HG03521 (cell line): ENCODE measurements at regions not wholly inside any gene's neighbourhood (a gene's known extent, or its start where the extent isn't known, plus 50 kb on each side); places are given as distances from the start of the nearest gene placed in this dataset.

Source experiments
- ATAC-seq: cut with Tn5 transposase; IDR thresholded peaks from one replicate; pipeline ENCODE4 v1.9.1; 2021; ENCODE audit warnings: mild to moderate bottlenecking, moderate library complexity; ENCODE audit not compliant: unreplicated experiment

DNA sequence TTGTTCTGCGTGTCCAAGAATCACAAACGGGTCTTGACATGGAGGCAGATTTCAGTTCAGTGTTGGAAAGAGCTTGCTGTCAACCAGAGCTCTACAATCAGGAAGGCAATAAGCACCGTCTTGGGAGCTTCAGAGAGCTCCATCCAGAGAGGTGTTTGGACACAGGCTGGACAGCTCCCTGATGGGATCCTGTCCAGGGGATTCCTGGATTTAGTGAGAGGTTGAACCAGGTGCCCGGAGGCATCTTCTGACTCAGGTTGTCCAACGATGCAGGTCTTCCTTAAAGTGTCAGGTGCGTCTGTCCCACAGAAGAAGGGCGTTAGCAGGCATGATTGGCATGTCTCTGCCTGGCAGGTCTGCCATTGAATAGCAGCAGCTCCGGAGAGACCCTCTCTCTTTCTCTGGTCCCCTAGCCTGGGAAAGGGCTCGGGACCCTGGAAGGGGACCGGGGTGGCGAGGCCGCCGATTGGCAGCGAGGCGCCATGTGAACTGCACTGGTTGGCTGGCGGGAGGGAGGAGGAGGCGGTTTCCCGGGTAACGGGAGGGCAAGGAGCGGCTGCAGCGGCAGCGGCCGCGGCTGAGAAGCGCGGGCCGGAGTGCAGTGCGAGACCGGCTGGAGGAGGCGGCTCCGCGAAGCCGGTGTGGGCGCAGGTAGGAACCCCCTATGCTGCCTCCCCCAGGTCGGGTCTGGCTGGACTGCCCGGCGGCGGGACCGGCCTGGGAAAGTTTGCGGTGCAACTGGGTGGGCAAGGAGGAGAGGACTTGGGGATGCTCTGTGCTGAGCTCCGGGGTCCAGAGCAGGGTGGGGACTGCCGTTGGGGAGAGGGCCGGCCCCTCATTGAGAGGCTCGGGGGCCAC lies 104.1 kb upstream of the E2F8 start:
- ATAC-seq = no peak

DNA sequence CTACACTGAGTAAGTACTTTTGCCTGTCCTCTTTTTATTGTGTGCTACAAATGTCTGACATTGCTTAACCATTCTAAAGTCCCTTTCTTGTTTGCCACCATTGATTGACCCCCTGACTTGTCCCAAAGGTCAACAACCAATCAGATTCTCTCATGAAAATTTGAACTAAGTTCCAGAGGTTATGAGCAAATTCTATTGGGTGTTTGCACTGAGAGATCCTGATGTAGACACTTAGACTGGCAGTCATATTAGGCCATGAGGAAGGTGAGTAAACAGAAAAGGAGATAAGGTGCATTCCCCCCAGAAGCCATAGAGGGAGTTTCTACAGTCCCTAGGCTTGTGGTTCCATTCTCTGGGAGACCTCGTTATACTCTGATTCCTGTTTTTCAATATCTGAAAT lies 101.3 kb upstream of the E2F8 start:
- ATAC-seq = no peak

DNA sequence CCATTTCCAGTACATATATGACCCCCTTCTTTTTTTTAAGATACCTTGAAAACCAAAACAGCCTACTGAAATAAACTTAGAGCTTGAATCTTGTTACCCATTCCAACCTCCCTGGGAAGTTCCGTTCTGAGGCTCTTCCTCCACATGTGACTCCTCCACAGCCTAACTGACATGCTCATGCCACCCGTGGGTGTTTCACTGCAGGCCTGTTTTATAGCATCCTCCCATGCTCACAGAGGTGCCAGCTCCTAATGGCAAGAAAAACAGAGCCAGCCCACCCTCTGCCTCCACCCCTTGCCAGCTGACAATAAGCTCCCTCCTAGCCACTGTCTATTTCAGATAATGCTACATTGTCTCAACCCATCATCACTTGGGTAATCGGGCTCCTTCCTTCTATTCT lies 97.6 kb upstream of the E2F8 start:
- no peak for ATAC-seq

DNA sequence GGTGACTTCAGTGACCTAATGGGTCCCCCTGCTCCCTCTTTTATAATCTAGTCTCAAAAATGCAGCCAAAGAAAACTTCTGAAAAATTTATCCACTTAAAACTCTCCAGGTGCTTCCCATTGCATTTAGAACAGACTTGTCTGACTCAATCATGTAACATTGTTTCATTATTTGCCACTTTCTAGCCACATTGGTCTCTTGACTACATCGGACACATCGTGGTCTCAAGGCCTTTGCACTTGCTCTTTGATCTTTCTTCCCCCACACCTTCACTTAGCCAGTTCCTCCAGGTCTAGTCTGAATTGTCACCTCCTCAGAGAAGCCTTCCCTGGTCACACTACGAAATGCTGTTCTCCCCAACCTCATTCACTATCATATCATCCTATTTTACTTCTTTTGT lies 97.0 kb upstream of the E2F8 start:
- ATAC-seq = no peak

DNA sequence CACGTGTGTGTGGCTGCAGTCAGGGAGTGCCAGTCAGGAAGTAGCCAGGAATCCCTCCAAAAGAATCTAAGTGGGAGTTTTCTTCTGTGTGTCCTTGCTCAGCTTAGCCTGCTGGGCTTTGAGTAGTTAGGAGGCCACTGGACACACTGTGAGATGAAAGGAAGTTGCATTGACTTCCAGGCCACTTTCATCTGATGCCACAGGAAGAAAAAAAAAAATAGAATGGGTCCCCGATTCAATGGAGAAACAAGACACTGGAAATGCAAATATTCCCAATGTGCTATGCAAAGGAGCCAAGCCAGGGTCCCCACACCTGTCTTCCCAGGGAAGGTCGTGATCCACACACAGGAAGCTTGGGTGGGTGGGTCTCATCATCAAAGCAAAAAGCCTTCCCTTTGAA lies 95.6 kb upstream of the E2F8 start:
- ATAC-seq = no peak

DNA sequence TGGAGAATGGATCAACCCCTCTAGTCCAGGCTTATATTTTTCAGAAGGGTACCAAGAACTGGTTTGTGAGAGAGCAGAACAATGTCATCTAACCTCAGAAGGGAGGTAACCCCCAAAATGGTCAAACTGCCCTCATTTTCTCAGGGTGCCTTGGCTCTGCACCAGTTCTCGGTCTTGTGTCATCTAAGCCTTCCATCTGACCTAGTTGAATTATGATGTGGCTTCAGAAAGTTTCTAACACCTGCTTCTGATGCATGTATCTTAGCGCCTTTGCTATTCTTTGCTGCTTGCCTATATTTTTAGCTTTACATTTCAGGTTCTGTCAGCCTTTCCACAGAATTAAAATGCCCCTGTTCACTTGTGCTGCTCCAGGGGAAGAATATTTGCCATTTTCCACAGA lies 91.7 kb upstream of the E2F8 start:
- ATAC-seq = peak; percentile 90

DNA sequence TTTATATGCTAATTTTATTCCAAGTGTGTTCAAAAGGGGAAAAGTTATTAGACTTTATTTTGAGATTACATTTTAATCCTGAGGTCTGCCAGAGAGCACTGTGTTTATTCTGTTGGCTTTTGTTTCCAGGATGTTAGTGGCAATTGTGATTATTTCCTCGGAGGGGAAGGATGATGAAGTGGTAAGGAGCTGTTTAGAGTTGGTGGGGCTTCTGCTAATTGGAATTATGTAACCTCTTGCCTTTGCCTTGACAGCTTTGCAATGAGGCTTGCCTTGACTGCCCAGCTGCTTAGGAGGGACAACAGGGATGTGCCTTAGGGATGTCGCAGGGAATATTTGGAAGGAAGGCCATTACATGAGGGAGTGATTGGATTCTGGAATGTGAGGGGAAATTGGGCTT lies 89.7 kb upstream of the E2F8 start:
- ATAC-seq = no peak

DNA sequence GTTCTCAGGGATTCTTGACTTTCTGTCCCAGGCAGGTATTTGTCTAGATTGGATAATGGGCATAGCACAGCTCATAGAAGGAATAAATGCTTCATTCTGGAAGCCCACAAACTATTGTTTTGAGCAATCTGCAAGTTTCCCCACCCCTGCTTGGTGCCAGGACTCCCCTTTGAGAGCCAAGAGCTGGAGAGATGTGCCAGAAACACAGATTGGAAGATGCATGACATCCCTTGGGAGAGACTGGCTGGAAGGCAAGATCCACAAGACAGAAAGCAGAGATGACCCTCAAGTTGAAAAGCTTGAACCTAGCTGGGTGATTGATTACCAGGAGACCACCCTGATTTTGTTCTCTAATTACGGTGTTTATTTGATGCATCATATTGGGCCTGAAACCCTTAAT lies 89.2 kb upstream of the E2F8 start:
- ATAC-seq = no peak

DNA sequence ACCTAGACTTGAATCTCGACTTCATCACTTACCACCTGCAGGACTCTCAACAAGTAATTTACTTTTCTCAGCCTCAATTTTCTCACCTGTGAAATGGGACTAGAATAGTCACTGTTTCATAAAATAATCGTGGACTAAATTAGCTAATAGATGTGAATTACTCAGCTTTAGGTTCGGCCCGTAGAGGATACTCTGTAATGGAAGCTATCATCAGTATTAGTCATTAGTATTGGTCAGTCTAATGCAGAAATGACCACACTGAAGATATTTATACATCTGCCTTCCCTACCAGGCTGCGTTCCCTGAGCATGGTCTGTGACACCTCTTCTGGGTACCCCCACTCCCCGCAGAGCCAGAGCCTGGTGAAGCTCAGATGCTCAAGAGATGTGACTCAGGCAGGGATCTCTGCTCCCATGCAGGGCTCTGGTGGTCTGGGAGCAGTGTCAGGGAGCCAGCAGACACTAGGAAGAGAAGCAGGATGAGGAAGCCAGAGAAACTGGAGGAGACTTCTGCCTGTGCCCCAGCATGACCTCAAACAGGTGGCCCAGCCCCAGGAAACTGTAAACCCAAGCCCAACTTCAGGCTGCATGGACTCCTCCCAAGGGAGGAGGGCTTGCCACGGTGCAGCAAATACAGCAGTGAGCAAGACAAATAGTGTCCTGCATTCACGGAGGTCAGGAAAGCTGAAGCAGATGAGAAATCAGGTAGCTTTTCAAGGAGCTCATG lies 88.0 kb upstream of the E2F8 start:
- ATAC-seq = no peak

DNA sequence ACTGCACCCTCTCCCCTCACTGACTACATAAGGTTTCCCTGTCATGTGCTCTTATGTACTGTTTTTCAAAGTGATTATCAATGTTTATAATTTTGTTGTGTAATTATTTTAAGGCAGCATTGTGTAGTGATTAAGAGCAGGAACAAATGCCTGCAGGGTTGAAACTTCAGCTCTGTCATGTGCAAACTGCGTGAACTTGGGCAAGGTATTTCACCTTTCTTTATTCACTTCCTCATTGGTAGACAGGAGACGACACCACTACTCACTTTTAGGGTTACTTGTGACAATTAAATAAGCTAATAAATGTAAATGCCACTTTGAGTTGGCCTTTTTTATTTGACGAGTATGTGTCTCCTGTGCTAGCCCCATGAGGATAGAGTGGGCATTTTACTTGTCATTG lies 86.5 kb upstream of the E2F8 start:
- ATAC-seq = no peak

DNA sequence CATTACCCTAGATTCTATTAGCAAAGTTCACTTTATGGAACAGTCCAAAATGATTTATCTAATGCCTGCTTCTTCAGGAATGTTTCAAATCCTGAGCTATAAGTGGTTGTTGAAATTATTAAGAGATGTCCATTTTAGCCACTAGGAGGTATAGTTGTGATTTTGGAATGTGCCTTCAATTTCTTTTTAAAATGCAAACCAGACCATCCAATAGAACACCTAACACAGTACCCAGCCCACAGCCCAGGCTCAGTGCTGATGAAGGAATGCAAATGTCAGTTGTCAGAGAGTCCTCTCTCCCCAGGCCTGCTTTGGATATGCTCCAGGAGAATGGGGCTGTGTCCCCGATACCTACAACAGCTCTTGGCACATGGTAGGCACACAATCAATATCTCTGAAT lies 85.8 kb upstream of the E2F8 start:
- no peak for ATAC-seq

DNA sequence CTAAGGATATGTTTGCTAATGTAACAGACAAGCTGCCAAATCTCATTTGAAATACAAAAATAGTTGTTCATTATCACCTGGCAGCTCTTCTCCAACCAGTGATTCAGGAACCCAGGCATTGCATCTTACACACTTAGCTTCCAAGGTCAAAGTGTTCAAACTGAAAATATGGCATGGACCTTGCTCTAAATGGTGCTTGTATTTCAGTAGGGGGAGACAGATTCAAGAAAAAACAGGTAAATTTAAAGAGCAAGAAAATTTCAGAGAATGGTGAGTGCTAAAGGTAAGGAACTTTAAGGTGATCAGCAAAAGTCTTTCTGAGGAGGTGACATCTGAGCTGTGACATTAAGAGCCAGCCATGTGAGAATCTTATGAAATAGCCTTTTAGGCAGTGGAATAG lies 82.8 kb upstream of the E2F8 start:
- ATAC-seq = no peak

DNA sequence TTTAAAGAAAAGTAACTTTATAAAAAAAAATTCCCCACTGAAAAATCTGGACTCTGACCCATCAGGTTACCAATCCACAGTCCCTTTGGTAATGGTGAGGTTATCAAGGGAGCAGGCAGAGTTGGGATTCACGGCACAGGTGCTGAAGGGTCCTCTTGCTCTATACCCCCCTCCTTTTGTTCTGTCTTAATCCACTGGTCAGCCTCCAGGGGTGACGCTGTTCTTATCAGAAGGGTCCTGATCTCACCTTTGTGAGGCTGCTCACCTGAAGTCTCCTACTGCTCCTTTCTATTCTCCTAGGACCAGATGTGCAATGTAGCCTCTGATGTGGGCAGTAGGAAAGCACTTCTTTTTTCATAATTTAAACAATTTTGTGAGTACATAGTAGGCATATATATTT lies 80.6 kb upstream of the E2F8 start:
- ATAC-seq = no peak

DNA sequence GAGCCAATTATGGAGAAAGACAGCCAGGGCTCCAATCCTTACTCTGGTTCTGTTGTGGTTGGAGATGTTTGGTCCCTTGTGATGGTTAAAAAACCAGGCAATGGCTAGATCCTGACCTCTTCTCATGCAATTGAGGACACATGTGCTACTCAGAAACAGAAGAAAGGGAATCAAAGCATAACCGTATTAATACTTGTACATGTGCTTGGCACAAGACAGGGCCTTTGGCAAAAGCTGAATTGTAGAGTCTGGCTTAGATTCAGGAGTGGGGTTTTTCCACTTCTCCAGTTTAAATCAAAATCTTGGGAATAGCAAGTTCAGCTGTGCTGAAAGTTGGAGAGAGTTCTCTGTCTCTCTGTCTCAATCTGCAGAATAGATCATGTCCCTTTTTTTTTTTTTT lies 80.1 kb upstream of the E2F8 start:
- ATAC-seq = no peak

DNA sequence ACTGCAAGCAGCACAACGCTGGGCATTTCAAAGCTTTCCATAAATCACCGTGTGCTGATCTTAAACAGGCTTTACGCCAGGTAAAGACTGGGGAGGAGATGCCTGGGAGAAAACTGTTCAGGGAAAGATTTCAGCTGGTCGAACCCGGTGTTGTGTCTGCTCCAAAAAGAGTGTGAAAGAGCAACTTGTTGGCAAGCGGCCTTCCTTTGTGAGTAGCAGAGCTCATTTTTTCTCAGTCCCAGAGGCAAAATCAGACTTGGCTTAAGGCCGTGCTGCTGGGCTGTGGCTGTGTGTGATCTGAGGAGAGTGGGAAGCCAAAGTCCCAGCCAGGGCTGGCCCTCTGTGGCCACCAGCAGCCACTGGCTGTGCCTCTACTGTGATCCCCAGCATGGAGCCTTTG lies 75.7 kb upstream of the E2F8 start:
- ATAC-seq = no peak

DNA sequence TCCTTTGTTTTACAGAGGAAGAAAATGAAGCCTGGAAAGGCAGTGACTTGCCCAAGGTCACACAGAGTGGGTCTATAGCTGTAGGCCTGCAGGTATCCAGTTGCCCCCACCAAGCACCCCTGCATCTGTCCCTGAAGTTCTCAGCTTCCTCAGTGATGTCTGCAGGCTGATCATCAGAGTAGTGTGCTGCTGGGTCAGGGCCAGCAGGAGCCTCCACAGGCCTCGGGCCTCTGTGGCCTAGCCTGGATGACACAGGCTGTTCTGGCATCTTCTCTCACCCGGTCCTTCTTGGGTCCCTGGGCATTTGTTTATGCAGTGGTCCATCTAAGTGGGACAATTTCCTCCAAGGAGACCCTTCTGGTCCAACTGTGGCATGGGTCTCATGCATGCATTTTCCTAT lies 74.8 kb upstream of the E2F8 start:
- ATAC-seq = no peak

DNA sequence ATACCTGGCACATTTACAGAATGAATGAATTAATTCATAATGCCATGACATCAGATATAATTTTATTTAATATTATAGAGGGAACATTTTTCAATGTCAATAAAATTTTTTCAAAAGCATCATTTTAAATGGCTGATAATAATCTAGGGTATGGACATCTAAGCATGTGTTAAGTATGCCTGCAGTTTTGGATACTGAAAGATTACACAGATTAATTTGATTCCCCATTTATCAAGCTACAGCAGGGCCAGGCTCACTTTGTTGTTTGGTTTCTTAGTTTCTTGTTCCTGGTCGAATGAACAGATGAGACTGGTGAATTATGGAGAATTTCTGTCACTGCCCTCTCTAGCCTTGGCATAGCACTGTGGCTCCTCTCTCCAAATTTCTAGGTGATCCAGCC lies 72.4 kb upstream of the E2F8 start:
- no peak for ATAC-seq

DNA sequence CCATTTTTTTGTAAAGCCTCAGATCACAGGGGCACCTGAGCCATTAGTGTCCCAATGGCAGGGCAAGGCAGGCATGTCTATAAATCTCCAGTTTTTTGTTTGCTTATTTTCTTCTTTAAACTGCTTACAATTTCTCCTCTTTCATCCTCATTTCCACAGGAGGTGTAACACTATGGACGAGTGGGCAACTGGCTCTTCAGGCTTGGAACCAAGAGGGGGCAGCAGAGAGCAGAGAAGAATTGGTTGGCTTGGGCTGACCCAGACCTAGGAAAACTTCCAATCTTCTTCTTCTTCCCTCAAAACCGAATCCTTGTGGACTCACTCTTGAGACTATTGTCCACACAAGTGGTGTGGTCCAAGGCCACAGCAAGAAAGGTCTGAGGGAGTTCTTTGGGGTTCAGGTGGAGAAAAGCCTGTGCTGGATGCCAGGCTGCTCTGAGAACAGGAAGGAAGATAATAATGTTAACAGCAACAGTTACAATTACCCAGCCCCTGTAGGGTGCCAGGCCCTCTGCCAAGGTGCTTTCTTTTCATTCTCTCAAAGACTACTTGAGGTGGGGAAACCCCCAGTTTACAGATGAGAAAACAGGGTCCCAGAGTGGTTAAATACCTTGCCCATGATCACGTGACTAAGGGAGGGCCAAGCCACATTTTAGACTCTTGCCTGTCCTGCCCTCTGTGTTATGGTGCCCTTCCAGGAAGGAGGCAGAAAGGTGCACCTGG lies 70.7 kb upstream of the E2F8 start:
- ATAC-seq = no peak

DNA sequence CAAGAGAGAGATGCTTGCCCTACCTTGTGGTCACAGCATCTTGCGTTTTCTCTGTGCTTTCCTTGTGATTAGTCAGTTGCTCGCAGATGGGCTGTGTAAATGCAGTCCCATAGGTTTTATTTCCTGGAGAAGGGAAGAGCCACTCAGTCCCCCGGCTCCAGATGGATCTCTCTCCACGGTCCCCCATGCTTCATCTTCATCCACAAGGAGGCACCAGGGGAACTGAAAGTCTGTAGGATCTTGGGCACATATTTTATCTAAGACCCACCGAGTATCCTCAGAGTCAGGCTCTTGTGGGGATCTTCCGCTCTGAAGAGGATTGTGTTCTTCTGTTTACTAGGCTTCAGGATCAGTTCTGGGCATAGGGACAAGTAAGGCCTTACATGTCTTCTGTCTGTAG lies 66.8 kb upstream of the E2F8 start:
- ATAC-seq = no peak

DNA sequence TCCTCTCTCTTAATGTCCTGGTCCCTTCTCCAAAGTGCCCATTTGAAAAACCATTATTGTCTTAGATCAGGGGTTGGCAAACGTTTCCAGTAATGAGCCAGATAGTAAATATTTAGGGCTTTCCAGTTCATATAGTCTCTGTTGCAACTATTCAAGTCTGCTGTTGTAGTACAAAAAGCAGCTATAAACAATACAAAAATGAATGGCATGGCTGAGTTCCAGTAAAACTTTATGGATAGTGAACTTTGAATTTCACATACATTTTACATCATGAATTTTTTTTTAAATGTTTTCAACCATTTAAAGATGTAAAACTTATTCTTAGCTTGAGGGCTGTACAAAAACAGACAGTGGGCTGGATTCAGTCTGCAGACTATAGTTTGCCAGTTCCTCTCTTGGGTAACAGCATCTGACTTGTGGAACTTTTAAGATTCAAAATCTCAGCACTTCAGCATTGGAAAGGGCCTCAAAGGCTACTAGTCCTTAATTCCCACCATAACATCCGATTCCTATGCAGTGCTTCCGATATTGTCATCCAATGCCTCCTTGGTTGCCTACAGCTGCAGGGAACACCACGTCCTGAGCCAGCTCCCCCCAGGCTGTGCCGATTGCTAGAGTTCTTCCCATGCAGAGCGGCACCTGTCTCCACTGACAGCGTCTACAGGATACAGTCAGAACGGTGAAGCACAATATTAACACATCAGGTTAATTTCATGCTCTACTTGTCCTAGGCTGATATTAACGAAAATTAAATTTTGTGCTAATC lies 65.6 kb upstream of the E2F8 start:
- ATAC-seq = no peak

DNA sequence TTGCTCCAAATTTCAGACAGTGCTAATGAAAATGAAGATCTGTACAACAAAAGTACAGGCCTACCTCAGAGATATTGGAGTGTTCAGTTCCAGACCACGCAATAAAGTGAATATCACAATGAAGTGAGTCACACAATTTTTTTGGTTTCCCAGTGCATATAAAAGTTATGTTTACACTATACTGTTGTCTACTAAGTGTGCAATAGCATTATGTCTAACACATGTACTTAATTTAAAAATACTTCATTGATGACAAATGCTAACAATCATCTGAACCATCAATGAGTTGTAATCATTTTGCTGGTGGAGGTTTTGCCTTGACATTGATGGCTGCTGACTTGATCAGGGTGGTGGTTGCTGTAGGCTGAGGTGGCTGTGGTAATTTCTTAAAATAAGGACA lies 60.6 kb upstream of the E2F8 start:
- no peak for ATAC-seq
